RWPE2 (cell line): ENCODE measurements at regions not wholly inside any gene's neighbourhood (a gene's known extent, or its start where the extent isn't known, plus 50 kb on each side); places are given as distances from the start of the nearest gene placed in this dataset.
A peak's percentile ranks its signal among the peaks of the same experiment; 100 is the strongest.

Experiments used
- ATAC-seq: fragments of 200-7000 bp; cut with Tn5 transposase; 3 replicates; pipeline ENCODE4 v1.9.1; 2021; ENCODE audit warnings: low read depth
- DNase-seq: peaks from one replicate; pipeline ENCODE4 v3.0.0-alpha.2; 2020; ENCODE audit warnings: low spot score
- H3K27ac ChIP-seq: fragments of 450-650 bp; 2 replicates; pipeline ENCODE4 v1.5.1; 2017; ENCODE audit warnings: mild to moderate bottlenecking; ENCODE audit not compliant: poor library complexity, severe bottlenecking
- H3K27me3 ChIP-seq: fragments of 250-450 bp; sonication (Bioruptor Pico); 2 replicates; pipeline ENCODE4 v1.5.1; 2021; ENCODE audit warnings: mild to moderate bottlenecking, moderate library complexity; ENCODE audit not compliant: insufficient read depth, poor library complexity, severe bottlenecking
- H3K36me3 ChIP-seq: fragments of 250-450 bp; sonication (Bioruptor Pico); 2 replicates; pipeline ENCODE4 v1.5.1; 2020; ENCODE audit warnings: low read depth, mild to moderate bottlenecking, moderate library complexity
- H3K4me1 ChIP-seq: fragments of 250-450 bp; sonication (Bioruptor Pico); 2 replicates; pipeline ENCODE4 v1.5.1; 2021; ENCODE audit warnings: mild to moderate bottlenecking, moderate library complexity; ENCODE audit not compliant: insufficient read depth, poor library complexity, severe bottlenecking
- H3K4me3 ChIP-seq: fragments of 250-450 bp; sonication (Bioruptor Pico); 2 replicates; pipeline ENCODE4 v1.5.1; 2021; ENCODE audit warnings: mild to moderate bottlenecking, moderate library complexity; ENCODE audit not compliant: severe bottlenecking
- H3K9me3 ChIP-seq: fragments of 250-450 bp; sonication (Bioruptor Pico); 2 replicates; pipeline ENCODE4 v1.5.1; 2021; ENCODE audit warnings: mild to moderate bottlenecking, moderate library complexity; ENCODE audit not compliant: severe bottlenecking
- TF ChIP-seq, protein P1 (sequence below): fragments of 450-650 bp; IDR thresholded peaks from one replicate; pipeline ENCODE4 v1.5.1; 2017; ENCODE audit warnings: mild to moderate bottlenecking, moderate library complexity; ENCODE audit not compliant: poor library complexity, severe bottlenecking

- Histone ChIP-seq H3K4me3 (no peak overlapping the region), H3K27ac (no peak overlapping the region), H3K27me3 (no peaks in the 10 kb centered on the region), H3K9me3 (no peaks in the 10 kb centered on the region), H3K36me3 (no peaks in the 10 kb centered on the region), H3K4me1 (peaks cover 13% of the 10 kb centered on the region)
- no peak for ATAC-seq
- TF ChIP-seq, protein P1, sequence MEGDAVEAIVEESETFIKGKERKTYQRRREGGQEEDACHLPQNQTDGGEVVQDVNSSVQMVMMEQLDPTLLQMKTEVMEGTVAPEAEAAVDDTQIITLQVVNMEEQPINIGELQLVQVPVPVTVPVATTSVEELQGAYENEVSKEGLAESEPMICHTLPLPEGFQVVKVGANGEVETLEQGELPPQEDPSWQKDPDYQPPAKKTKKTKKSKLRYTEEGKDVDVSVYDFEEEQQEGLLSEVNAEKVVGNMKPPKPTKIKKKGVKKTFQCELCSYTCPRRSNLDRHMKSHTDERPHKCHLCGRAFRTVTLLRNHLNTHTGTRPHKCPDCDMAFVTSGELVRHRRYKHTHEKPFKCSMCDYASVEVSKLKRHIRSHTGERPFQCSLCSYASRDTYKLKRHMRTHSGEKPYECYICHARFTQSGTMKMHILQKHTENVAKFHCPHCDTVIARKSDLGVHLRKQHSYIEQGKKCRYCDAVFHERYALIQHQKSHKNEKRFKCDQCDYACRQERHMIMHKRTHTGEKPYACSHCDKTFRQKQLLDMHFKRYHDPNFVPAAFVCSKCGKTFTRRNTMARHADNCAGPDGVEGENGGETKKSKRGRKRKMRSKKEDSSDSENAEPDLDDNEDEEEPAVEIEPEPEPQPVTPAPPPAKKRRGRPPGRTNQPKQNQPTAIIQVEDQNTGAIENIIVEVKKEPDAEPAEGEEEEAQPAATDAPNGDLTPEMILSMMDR = no peak
- no peak for DNase-seq
These were observed 567.2 kb downstream of the PTPRU start for GRCh38 chr1:29803486-29803885.

DNA sequence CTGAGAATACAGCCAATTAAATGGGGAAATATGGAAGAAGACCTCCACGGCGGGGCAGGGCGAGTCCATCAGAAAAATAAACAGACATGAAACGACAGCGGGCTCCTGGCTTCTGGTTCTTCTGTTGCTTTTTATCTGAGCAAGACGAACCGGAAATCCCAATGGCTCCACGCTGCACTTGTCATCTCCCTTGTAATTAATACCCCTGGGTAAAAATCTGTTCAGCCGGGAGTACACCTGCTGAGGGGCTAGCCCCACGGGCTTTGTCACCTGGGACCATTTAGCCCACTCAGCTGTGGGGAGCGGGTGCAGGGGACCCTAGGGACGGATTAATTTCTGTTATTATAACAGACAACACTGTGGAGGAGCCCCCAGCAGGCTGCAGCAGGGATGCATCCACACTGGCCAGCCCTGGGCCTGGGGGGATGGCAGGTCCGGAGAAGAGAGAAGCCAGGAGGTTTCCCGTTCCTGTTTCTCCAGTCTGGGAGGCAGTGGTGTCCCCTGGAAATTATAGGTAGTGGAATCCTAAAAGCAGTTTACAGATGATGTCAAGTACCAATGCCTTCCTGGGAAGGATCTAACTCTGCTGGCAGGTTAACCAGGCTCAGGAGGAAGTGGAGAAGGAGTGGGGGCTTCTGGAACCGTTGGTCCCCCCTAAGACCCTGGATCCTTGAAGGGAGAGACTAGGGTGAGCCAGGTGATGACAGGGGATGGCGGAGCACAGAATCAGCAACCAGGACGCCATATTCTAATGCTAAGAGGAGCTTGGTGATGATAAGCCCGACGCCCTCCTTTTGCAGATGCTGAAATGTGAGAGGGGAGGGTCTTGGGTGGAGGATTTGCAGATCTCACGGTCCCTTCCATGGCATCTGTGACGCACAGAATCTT is 566.1 kb downstream of the PTPRU start:
- TF ChIP-seq, protein P1 = no peak
- Histone ChIP-seq H3K27me3 (no peaks in the 10 kb centered on the region), H3K36me3 (no peaks in the 10 kb centered on the region), H3K9me3 (no peaks in the 10 kb centered on the region), H3K4me1 (peaks cover 13% of the 10 kb centered on the region), H3K4me3 (no peak overlapping the region), H3K27ac (no peak overlapping the region)
- ATAC-seq (no peak), DNase-seq (no peak)

DNA sequence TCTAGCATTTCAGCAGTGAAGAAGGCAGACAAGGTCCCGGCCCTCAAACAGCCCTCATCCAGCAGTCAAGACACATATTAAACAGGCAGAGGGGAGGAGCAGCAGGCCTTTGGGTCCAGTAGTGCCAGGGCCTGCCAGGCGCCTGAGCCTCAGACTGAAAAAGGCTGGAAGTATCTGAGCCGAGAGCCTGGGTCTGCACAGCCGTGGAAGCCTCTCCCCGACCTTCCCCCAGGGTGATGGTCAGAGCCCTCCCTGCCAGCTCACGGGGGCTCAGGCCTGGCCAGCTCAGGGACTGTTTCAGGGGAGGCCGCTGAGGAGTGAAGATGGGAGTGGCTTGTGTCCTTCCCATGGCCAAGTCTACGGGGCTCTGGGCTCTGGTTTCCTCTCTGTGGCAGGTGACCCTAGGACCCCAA is 565.2 kb downstream of the PTPRU start:
- H3K4me3 ChIP-seq = no peak overlapping the region
- H3K4me1 ChIP-seq = peaks cover 13% of the 10 kb centered on the region
- H3K27ac ChIP-seq = no peak overlapping the region
- TF ChIP-seq, protein P1 = no peak
- H3K9me3 ChIP-seq = no peaks in the 10 kb centered on the region
- H3K27me3 ChIP-seq = no peaks in the 10 kb centered on the region
- no peaks in the 10 kb centered on the region for H3K36me3 ChIP-seq
- DNase-seq (no peak), ATAC-seq (no peak)

- Histone ChIP-seq H3K36me3 (no peaks in the 10 kb centered on the region), H3K9me3 (no peaks in the 10 kb centered on the region), H3K27me3 (no peaks in the 10 kb centered on the region), H3K27ac (no peak overlapping the region), H3K4me3 (no peak overlapping the region), H3K4me1 (peaks cover 13% of the 10 kb centered on the region)
- TF ChIP-seq, protein P1 = no peak
- DNase-seq = no peak
- ATAC-seq = no peak
These were observed 564.7 kb downstream of the PTPRU start for GRCh38 chr1:29801003-29801402.

- Histone ChIP-seq H3K4me3 (no peak overlapping the region), H3K9me3 (no peaks in the 10 kb centered on the region), H3K4me1 (peaks cover 13% of the 10 kb centered on the region), H3K36me3 (no peaks in the 10 kb centered on the region), H3K27me3 (no peaks in the 10 kb centered on the region), H3K27ac (no peak overlapping the region)
- no peak for DNase-seq
- TF ChIP-seq, protein P1 = no peak
- ATAC-seq = peak; percentile 86
These were observed 564.2 kb downstream of the PTPRU start for GRCh38 chr1:29800522-29800956.
